ENCODE measurements at regions not wholly inside any gene's neighbourhood (a gene's known extent, or its start where the extent isn't known, plus 50 kb on each side); places are given as distances from the start of the nearest gene placed in this dataset.

GRCh38 chr13:105207572-105208293 lies 1327.7 kb downstream of the EFNB2 start:
- TF ChIP-seq POLR2A (IDR thresholded peaks at IDR 0.05) (no peak), POLR2AphosphoS5 (IDR thresholded peaks at IDR 0.05) (no peak), CTCF (IDR thresholded peaks at IDR 0.05) (no peak)
- no peak for DNase-seq (ENCODE audit: low spot score in 2 of 2)
- Histone ChIP-seq H3K36me3 (no peaks in the 10 kb centered on the region), H3K27me3 (no peaks in the 10 kb centered on the region), H3K9me3 (no peaks in the 10 kb centered on the region), H3K4me1 (no peaks in the 10 kb centered on the region), H3K4me3 (no peak overlapping the region), H3K27ac (no peak overlapping the region)
- intact Hi-C loops (cut with DNase I; ENCODE audit: low total_unique reads): no loop called here

GRCh38 chr13:105202354-105202753 lies 1333.1 kb downstream of the EFNB2 start:
- no peaks in the 10 kb centered on the region for H3K9me3 ChIP-seq
- H3K36me3 ChIP-seq: no peaks in the 10 kb centered on the region
- intact Hi-C loops (cut with DNase I; ENCODE audit: low total_unique reads): no loop called here
- H3K27me3 ChIP-seq: no peaks in the 10 kb centered on the region
- H3K4me1 ChIP-seq: no peaks in the 10 kb centered on the region
- no peak overlapping the region for H3K4me3 ChIP-seq
- TF ChIP-seq POLR2AphosphoS5 (IDR thresholded peaks at IDR 0.05) (no peak), POLR2A (IDR thresholded peaks at IDR 0.05) (no peak), CTCF (IDR thresholded peaks at IDR 0.05) (peak in 1 of 3 donors; percentile 12)
- no peak overlapping the region for H3K27ac ChIP-seq
- DNase-seq (ENCODE audit: low spot score in 2 of 2): no peak

- no peak for TF ChIP-seq CTCF (IDR thresholded peaks at IDR 0.05)
- TF ChIP-seq POLR2AphosphoS5 (IDR thresholded peaks at IDR 0.05): no peak
- no peak for TF ChIP-seq POLR2A (IDR thresholded peaks at IDR 0.05)
- Histone ChIP-seq H3K9me3 (no peaks in the 10 kb centered on the region), H3K4me1 (no peaks in the 10 kb centered on the region), H3K4me3 (no peak overlapping the region), H3K27me3 (no peaks in the 10 kb centered on the region), H3K36me3 (no peaks in the 10 kb centered on the region), H3K27ac (no peak overlapping the region)
- DNase-seq (ENCODE audit: low spot score in 2 of 2): no peak
- intact Hi-C loops (cut with DNase I; ENCODE audit: low total_unique reads): no loop called here
These were observed 1334.1 kb downstream of the EFNB2 start for GRCh38 chr13:105201351-105201750.

GRCh38 chr13:105200181-105200580 lies 1335.3 kb downstream of the EFNB2 start:
- TF ChIP-seq POLR2AphosphoS5 (IDR thresholded peaks at IDR 0.05) (no peak), CTCF (IDR thresholded peaks at IDR 0.05) (no peak), POLR2A (IDR thresholded peaks at IDR 0.05) (no peak)
- no peaks in the 10 kb centered on the region for H3K27me3 ChIP-seq

GRCh38 chr13:105196052-105196451 lies 1339.4 kb downstream of the EFNB2 start:
- Histone ChIP-seq H3K4me1 (no peaks in the 10 kb centered on the region), H3K36me3 (no peaks in the 10 kb centered on the region), H3K9me3 (no peaks in the 10 kb centered on the region), H3K4me3 (no peak overlapping the region), H3K27me3 (no peaks in the 10 kb centered on the region), H3K27ac (no peak overlapping the region)
- no peak for DNase-seq (ENCODE audit: low spot score in 2 of 2)
- TF ChIP-seq POLR2AphosphoS5 (IDR thresholded peaks at IDR 0.05) (no peak), CTCF (IDR thresholded peaks at IDR 0.05) (no peak), POLR2A (IDR thresholded peaks at IDR 0.05) (no peak)
- intact Hi-C loops (cut with DNase I; ENCODE audit: low total_unique reads): no loop called here

More at GRCh38 chr13:105200181-105200580, 1335.3 kb downstream of the EFNB2 start:
- no peaks in the 10 kb centered on the region for H3K9me3 ChIP-seq
- intact Hi-C loops (cut with DNase I; ENCODE audit: low total_unique reads): no loop called here
- DNase-seq (ENCODE audit: low spot score in 2 of 2): no peak
- no peaks in the 10 kb centered on the region for H3K36me3 ChIP-seq
- H3K4me3 ChIP-seq: no peak overlapping the region
- no peak overlapping the region for H3K27ac ChIP-seq
- H3K4me1 ChIP-seq: no peaks in the 10 kb centered on the region

Measured in breast epithelium (tissue), 4 donors.